NCI-H774 (cell line): ENCODE measurements at regions not wholly inside any gene's neighbourhood (a gene's known extent, or its start where the extent isn't known, plus 50 kb on each side); places are given as distances from the start of the nearest gene placed in this dataset.

Experiments used
- DNase-seq: peaks from one replicate; lab custom pipeline; 2025; lab: John Stamatoyannopoulos, UW

GRCh38 chr3:159127021-159127392 is 325.2 kb downstream of the MFSD1 start:
- DNase-seq = no peak

GRCh38 chr3:159128628-159129027 is 326.8 kb downstream of the MFSD1 start:
- DNase-seq = no peak

- DNase-seq = no peak
These were observed 328.3 kb downstream of the MFSD1 start for GRCh38 chr3:159130108-159130507.

- no peak for DNase-seq
These were observed 329.5 kb downstream of the MFSD1 start for GRCh38 chr3:159131376-159131775.

- no peak for DNase-seq
These were observed 336.1 kb downstream of the MFSD1 start for GRCh38 chr3:159137949-159138348.

- DNase-seq = no peak
These were observed 337.5 kb downstream of the MFSD1 start for GRCh38 chr3:159139326-159139725.

GRCh38 chr3:159144472-159144871 is 342.6 kb downstream of the MFSD1 start:
- DNase-seq = no peak

- DNase-seq = no peak
These were observed 343.0 kb downstream of the MFSD1 start for GRCh38 chr3:159144891-159145290.

- DNase-seq = no peak
These were observed 344.5 kb downstream of the MFSD1 start for GRCh38 chr3:159146392-159146791.

- DNase-seq = no peak
These were observed 345.1 kb downstream of the MFSD1 start for GRCh38 chr3:159146856-159147435.

- no peak for DNase-seq
These were observed 346.0 kb downstream of the MFSD1 start for GRCh38 chr3:159147813-159148212.

GRCh38 chr3:159148466-159148865 is 346.6 kb downstream of the MFSD1 start:
- DNase-seq = no peak

GRCh38 chr3:159149131-159149530 is 347.3 kb downstream of the MFSD1 start:
- DNase-seq = no peak

- DNase-seq = no peak
These were observed 347.8 kb downstream of the MFSD1 start for GRCh38 chr3:159149633-159150032.

GRCh38 chr3:159150180-159150579 is 348.3 kb downstream of the MFSD1 start:
- DNase-seq = no peak

GRCh38 chr3:159151130-159151529 is 349.3 kb downstream of the MFSD1 start:
- DNase-seq = no peak

GRCh38 chr3:159157275-159157674 is 355.4 kb downstream of the MFSD1 start:
- DNase-seq = no peak

- no peak for DNase-seq
These were observed 356.4 kb downstream of the MFSD1 start for GRCh38 chr3:159158213-159158612.

GRCh38 chr3:159158801-159159200 is 356.9 kb downstream of the MFSD1 start:
- DNase-seq = no peak

GRCh38 chr3:159159546-159159945 is 357.7 kb downstream of the MFSD1 start:
- no peak for DNase-seq

GRCh38 chr3:159163656-159164055 is 361.8 kb downstream of the MFSD1 start:
- DNase-seq = no peak

GRCh38 chr3:159165961-159166360 is 364.1 kb downstream of the MFSD1 start:
- DNase-seq = no peak

GRCh38 chr3:159166899-159167586 is 365.2 kb downstream of the MFSD1 start:
- DNase-seq = no peak

- no peak for DNase-seq
These were observed 366.9 kb downstream of the MFSD1 start for GRCh38 chr3:159168788-159169187.
